HTR-8/SVneo (cell line): ENCODE measurements at regions not wholly inside any gene's neighbourhood (a gene's known extent, or its start where the extent isn't known, plus 50 kb on each side); places are given as distances from the start of the nearest gene placed in this dataset.

Experiments
- DNase-seq: peaks from one replicate; pipeline ENCODE4 v3.0.0; 2011; ENCODE audit warnings: low spot score, mixed read lengths; ENCODE audit not compliant: insufficient read length
- FAIRE-seq: peaks from 2 replicates; lab custom pipeline; 2011; peaks lifted over from hg19 to GRCh38; lab: Jason Lieb, UNC

GRCh38 chr14:39991041-39991440, 558.8 kb upstream of the FBXO33 start:
- DNase-seq (no peak), FAIRE-seq (no peak)

- FAIRE-seq (peak; percentile 13), DNase-seq (peak; percentile 2)
Observed at GRCh38 chr14:39988939-39989338, 556.7 kb upstream of the FBXO33 start.

- DNase-seq (no peak), FAIRE-seq (no peak)
Observed at GRCh38 chr14:39984323-39984722, 552.1 kb upstream of the FBXO33 start.

- no peak for FAIRE-seq
- DNase-seq: no peak
Observed at GRCh38 chr14:39977198-39977597, 545.0 kb upstream of the FBXO33 start.

- DNase-seq: no peak
- no peak for FAIRE-seq
Observed at GRCh38 chr14:39974036-39974435, 541.8 kb upstream of the FBXO33 start.

GRCh38 chr14:39972704-39973103, 540.5 kb upstream of the FBXO33 start:
- FAIRE-seq (no peak), DNase-seq (no peak)

GRCh38 chr14:39967885-39968284, 535.7 kb upstream of the FBXO33 start:
- DNase-seq (no peak), FAIRE-seq (no peak)

GRCh38 chr14:39957987-39958386, 525.8 kb upstream of the FBXO33 start:
- FAIRE-seq (no peak), DNase-seq (no peak)

GRCh38 chr14:39957290-39957689, 525.1 kb upstream of the FBXO33 start:
- DNase-seq: peak; percentile 1
- FAIRE-seq: no peak

GRCh38 chr14:39956372-39956771, 524.1 kb upstream of the FBXO33 start:
- DNase-seq (peak; percentile 3), FAIRE-seq (no peak)

GRCh38 chr14:39948235-39948634, 516.0 kb upstream of the FBXO33 start:
- no peak for FAIRE-seq

GRCh38 chr14:39946807-39947206, 514.6 kb upstream of the FBXO33 start:
- FAIRE-seq (no peak), DNase-seq (no peak)

More at GRCh38 chr14:39948235-39948634, 516.0 kb upstream of the FBXO33 start:
- no peak for DNase-seq

- FAIRE-seq: no peak
Observed at GRCh38 chr14:39939023-39939422, 506.8 kb upstream of the FBXO33 start.

GRCh38 chr14:39912192-39913100, 480.2 kb upstream of the FBXO33 start:
- FAIRE-seq: no peak
- DNase-seq: no peak

More at GRCh38 chr14:39939023-39939422, 506.8 kb upstream of the FBXO33 start:
- DNase-seq: no peak

GRCh38 chr14:39897657-39898056, 465.4 kb upstream of the FBXO33 start:
- DNase-seq (no peak), FAIRE-seq (peak; percentile 9)

- no peak for DNase-seq
- no peak for FAIRE-seq
Observed at GRCh38 chr14:39890026-39890425, 457.8 kb upstream of the FBXO33 start.

- FAIRE-seq (no peak), DNase-seq (no peak)
Observed at GRCh38 chr14:39884091-39884490, 451.9 kb upstream of the FBXO33 start.

- no peak for DNase-seq
- no peak for FAIRE-seq
Observed at GRCh38 chr14:39880965-39881364, 448.7 kb upstream of the FBXO33 start.

GRCh38 chr14:39880106-39880695, 448.0 kb upstream of the FBXO33 start:
- no peak for DNase-seq
- no peak for FAIRE-seq

GRCh38 chr14:39877577-39878190, 445.5 kb upstream of the FBXO33 start:
- no peak for FAIRE-seq
- no peak for DNase-seq

GRCh38 chr14:39876916-39877315, 444.7 kb upstream of the FBXO33 start:
- FAIRE-seq (no peak), DNase-seq (no peak)
